PFSK-1 (cell line): ENCODE measurements at regions not wholly inside any gene's neighbourhood (a gene's known extent, or its start where the extent isn't known, plus 50 kb on each side); places are given as distances from the start of the nearest gene placed in this dataset.

Experiments used
- FOXP2 ChIP-seq: optimal IDR thresholded peaks from 2 replicates; pipeline ENCODE3; 2011; ENCODE audit warnings: borderline replicate concordance, control low read depth, inconsistent platforms; ENCODE audit not compliant: insufficient read depth; ENCODE audit errors: extremely low read length, extremely low read depth
- POLR2AphosphoS5 ChIP-seq: IDR thresholded peaks from 2 replicates; pipeline ENCODE4 v1.6.1; 2012; ENCODE audit warnings: low read depth, mild to moderate bottlenecking, control low read depth, low read length, moderate library complexity
- REST ChIP-seq, 2 experiments: IDR thresholded peaks; 2 replicates each; pipeline versions ENCODE4 v1.6.1 to v1.8.0; 2011 to 2012; ENCODE audit warnings: low read depth in 2 of 2, low read length in 2 of 2, control low read depth in 1 of 2, inconsistent platforms in 1 of 2, mild to moderate bottlenecking in 1 of 2, moderate library complexity in 1 of 2; ENCODE audit not compliant: insufficient read depth in 1 of 2
- SIN3A ChIP-seq: IDR thresholded peaks from 2 replicates; pipeline ENCODE4 v1.6.1; 2012; ENCODE audit warnings: mild to moderate bottlenecking, low read length, moderate library complexity, borderline replicate concordance; ENCODE audit not compliant: insufficient read depth
- TAF1 ChIP-seq: IDR thresholded peaks from 2 replicates; pipeline ENCODE4 v1.6.1; 2012; ENCODE audit warnings: low read length, control low read depth, borderline replicate concordance; ENCODE audit not compliant: insufficient read depth

GRCh38 chr4:32572366-32572765 is 1852.2 kb downstream of the PCDH7 start:
- TF ChIP-seq SIN3A (no peak), TAF1 (no peak), FOXP2 (no peak), REST (IDR thresholded peaks at IDR 0.05; ENCODE audit: insufficient read depth in 1 of 2, low read depth in 2 of 2, low read length in 2 of 2) (no peak), POLR2AphosphoS5 (no peak)

- TF ChIP-seq REST (IDR thresholded peaks at IDR 0.05; ENCODE audit: insufficient read depth in 1 of 2, low read depth in 2 of 2, low read length in 2 of 2) = no peak
- no peak for TF ChIP-seq SIN3A
- TF ChIP-seq POLR2AphosphoS5 = no peak
- no peak for TF ChIP-seq TAF1
- TF ChIP-seq FOXP2 = no peak
These were observed 1854.6 kb downstream of the PCDH7 start for GRCh38 chr4:32574803-32575202.

GRCh38 chr4:32589097-32589496 is 1868.9 kb downstream of the PCDH7 start:
- TF ChIP-seq POLR2AphosphoS5 (no peak), REST (IDR thresholded peaks at IDR 0.05; ENCODE audit: insufficient read depth in 1 of 2, low read depth in 2 of 2, low read length in 2 of 2) (no peak), SIN3A (no peak), FOXP2 (no peak), TAF1 (no peak)

- TF ChIP-seq TAF1 = no peak
- no peak for TF ChIP-seq POLR2AphosphoS5
- no peak for TF ChIP-seq FOXP2
- TF ChIP-seq SIN3A = no peak
These were observed 1869.7 kb downstream of the PCDH7 start for GRCh38 chr4:32589853-32590252.

- no peak for TF ChIP-seq FOXP2
- TF ChIP-seq REST (IDR thresholded peaks at IDR 0.05; ENCODE audit: insufficient read depth in 1 of 2, low read depth in 2 of 2, low read length in 2 of 2) = no peak
- no peak for TF ChIP-seq POLR2AphosphoS5
- TF ChIP-seq TAF1 = no peak
- TF ChIP-seq SIN3A = no peak
These were observed 1877.2 kb downstream of the PCDH7 start for GRCh38 chr4:32597354-32597753.
